GM23338 (cell line): ENCODE measurements at regions not wholly inside any gene's neighbourhood (a gene's known extent, or its start where the extent isn't known, plus 50 kb on each side); places are given as distances from the start of the nearest gene placed in this dataset.

ENCODE experiments used
- ATAC-seq: fragments of 200-7000 bp; cut with Tn5 transposase; 3 replicates; pipeline ENCODE4 v1.9.1; 2020
- DNase-seq: peaks from one replicate; pipeline ENCODE4 v3.0.0-alpha.2; 2015; ENCODE audit warnings: low spot score
- H2AFZ ChIP-seq: fragments of 200-600 bp; sonication (generic); 2 replicates; pipeline ENCODE4 v1.8.0; 2016; ENCODE audit warnings: antibody characterized with exemption, mild to moderate bottlenecking, moderate library complexity
- H3F3A ChIP-seq: fragments of 200-600 bp; sonication (generic); replicated peaks from 2 replicates; pipeline ENCODE4 v1.8.0; 2017; ENCODE audit warnings: antibody characterized with exemption, mixed run types, low read depth
- H3K27ac ChIP-seq: fragments of 200-600 bp; sonication (generic); 2 replicates; pipeline ENCODE4 v1.6.1; 2016; ENCODE audit warnings: low read depth
- H3K27me3 ChIP-seq: fragments of 200-600 bp; sonication (generic); 2 replicates; pipeline ENCODE4 v1.8.0; 2016; ENCODE audit warnings: mild to moderate bottlenecking, mixed run types, moderate library complexity; ENCODE audit not compliant: insufficient read depth
- H3K36me3 ChIP-seq: fragments of 200-600 bp; sonication (generic); 2 replicates; pipeline ENCODE4 v1.8.0; 2016; ENCODE audit warnings: mild to moderate bottlenecking; ENCODE audit not compliant: insufficient read depth
- H3K4me1 ChIP-seq: fragments of 200-600 bp; sonication (generic); 2 replicates; pipeline ENCODE4 v1.8.0; 2016; ENCODE audit warnings: mild to moderate bottlenecking, moderate library complexity; ENCODE audit not compliant: insufficient read depth
- H3K4me2 ChIP-seq: fragments of 200-600 bp; sonication (generic); 2 replicates; pipeline ENCODE4 v1.7.1; 2017; ENCODE audit warnings: mixed run types
- H3K4me3 ChIP-seq: fragments of 200-600 bp; sonication (generic); 2 replicates; pipeline ENCODE4 v1.6.1; 2016; ENCODE audit warnings: mixed run types
- H3K79me2 ChIP-seq: fragments of 200-600 bp; sonication (generic); replicated peaks from 2 replicates; pipeline ENCODE4 v1.8.0; 2017; ENCODE audit warnings: mild to moderate bottlenecking; ENCODE audit not compliant: insufficient read depth
- H3K9me2 ChIP-seq: fragments of 200-600 bp; sonication (generic); 2 replicates; pipeline ENCODE4 v1.8.0; 2017; ENCODE audit not compliant: insufficient read depth
- H4K20me1 ChIP-seq: fragments of 200-600 bp; sonication (generic); replicated peaks from 2 replicates; pipeline ENCODE4 v1.8.0; 2017; ENCODE audit warnings: mild to moderate bottlenecking; ENCODE audit not compliant: insufficient read depth
- H3K27ac Mint-ChIP-seq: 2 replicates; pipeline ENCODE4 v1.8.0; 2020; ENCODE audit warnings: inconsistent platforms, mild to moderate bottlenecking, moderate library complexity, mixed read lengths
- H3K27me3 Mint-ChIP-seq: 3 replicates; pipeline ENCODE4 v1.8.0; 2022; ENCODE audit warnings: low read depth, mild to moderate bottlenecking, moderate library complexity, mixed read lengths, inconsistent platforms; ENCODE audit not compliant: insufficient read depth, poor library complexity
- H3K36me3 Mint-ChIP-seq: 3 replicates; pipeline ENCODE4 v1.8.0; 2021; ENCODE audit warnings: low read depth, mild to moderate bottlenecking, inconsistent platforms, moderate library complexity, mixed read lengths
- H3K4me1 Mint-ChIP-seq: 3 replicates; pipeline ENCODE4 v1.8.0; 2020; ENCODE audit warnings: mild to moderate bottlenecking, inconsistent platforms, mixed read lengths
- H3K4me3 Mint-ChIP-seq: 3 replicates; pipeline ENCODE4 v1.8.0; 2021; ENCODE audit warnings: moderate library complexity, mild to moderate bottlenecking, inconsistent platforms, mixed read lengths
- H3K9me3 Mint-ChIP-seq: 3 replicates; pipeline ENCODE4 v1.8.0; 2020; ENCODE audit warnings: moderate library complexity, mild to moderate bottlenecking, inconsistent platforms, mixed read lengths
- CREB1 ChIP-seq: fragments of 250-450 bp; sonication (Bioruptor Pico); IDR thresholded peaks from 2 replicates; pipeline ENCODE4 v1.5.0; 2020; ENCODE audit warnings: low read depth, mild to moderate bottlenecking, moderate library complexity
- CTCF ChIP-seq, 2 experiments: fragments of 200-600 bp in 1 of 2; sonication (generic) in 1 of 2; conservative IDR thresholded peaks; 2 replicates each; pipeline versions ENCODE4 v1.5.1 to v1.6.1; 2016 to 2017; ENCODE audit warnings: antibody characterized with exemption in 2 of 2, low read depth in 2 of 2, mild to moderate bottlenecking in 2 of 2, moderate library complexity in 1 of 2
- ETS1 ChIP-seq: IDR thresholded peaks from 2 replicates; pipeline ENCODE4 v1.6.1; 2016; ENCODE audit warnings: antibody characterized with exemption
- EZH2 ChIP-seq: fragments of 200-600 bp; sonication (generic); IDR thresholded peaks from one replicate; pipeline ENCODE4 v1.8.0; 2017; ENCODE audit warnings: antibody characterized with exemption, mild to moderate bottlenecking, low read depth; ENCODE audit not compliant: unreplicated experiment
- EZH2phosphoT487 ChIP-seq: fragments of 200-600 bp; sonication (generic); IDR thresholded peaks from one replicate; pipeline ENCODE4 v1.8.1; 2018; ENCODE audit warnings: antibody characterized with exemption; ENCODE audit not compliant: unreplicated experiment
- JUNB ChIP-seq: IDR thresholded peaks from one replicate; pipeline ENCODE4 v1.6.1; 2016; ENCODE audit warnings: antibody characterized with exemption; ENCODE audit not compliant: unreplicated experiment
- NANOG ChIP-seq: IDR thresholded peaks from 2 replicates; pipeline ENCODE4 v1.6.1; 2016; ENCODE audit warnings: antibody characterized with exemption, borderline replicate concordance
- POLR2AphosphoS5 ChIP-seq: IDR thresholded peaks from 2 replicates; pipeline ENCODE4 v1.6.1; 2016; ENCODE audit warnings: antibody characterized with exemption, low read depth
- REST ChIP-seq: IDR thresholded peaks from one replicate; pipeline ENCODE4 v1.6.1; 2018; ENCODE audit warnings: antibody characterized with exemption; ENCODE audit not compliant: unreplicated experiment
- STAT1 ChIP-seq: IDR thresholded peaks from one replicate; pipeline ENCODE4 v1.6.1; 2016; ENCODE audit warnings: antibody characterized with exemption; ENCODE audit not compliant: unreplicated experiment
- ZNF114 ChIP-seq: fragments of 250-450 bp; sonication (Bioruptor Pico); IDR thresholded peaks from 2 replicates; pipeline ENCODE4 v1.5.0; 2020; ENCODE audit warnings: mild to moderate bottlenecking, moderate library complexity
- ZNF331 ChIP-seq: fragments of 250-450 bp; sonication (Bioruptor Pico); IDR thresholded peaks from 2 replicates; pipeline ENCODE4 v1.5.0; 2020; ENCODE audit warnings: low read depth, mild to moderate bottlenecking, moderate library complexity
- ZNF462 ChIP-seq: fragments of 250-450 bp; sonication (Bioruptor Pico); IDR thresholded peaks from 2 replicates; pipeline ENCODE4 v1.5.0; 2020; ENCODE audit warnings: mild to moderate bottlenecking, moderate library complexity

- H3K36me3 Mint-ChIP-seq, result no peaks in the 10 kb centered on the region; the same call in 2 of the 3 replicates
- Histone ChIP-seq H3K9me2 (no peaks in the 10 kb centered on the region), H3K27ac (no peak overlapping the region), H3F3A (no peaks in the 10 kb centered on the region), H3K4me3 (no peak overlapping the region), H3K36me3 (no peaks in the 10 kb centered on the region), H3K4me1 (no peaks in the 10 kb centered on the region; the same call in 1 of the 2 replicates), H3K4me2 (no peak overlapping the region), H3K27me3 (no peaks in the 10 kb centered on the region), H2AFZ (no peak overlapping the region), H3K79me2 (no peaks in the 10 kb centered on the region), H4K20me1 (no peaks in the 10 kb centered on the region)
- no peak overlapping the region for H3K4me3 Mint-ChIP-seq
- ATAC-seq (no peak), DNase-seq (no peak)
- H3K4me1 Mint-ChIP-seq, result peaks cover 10% of the 10 kb centered on the region
- TF ChIP-seq ZNF462 (no peak), CTCF (conservative IDR thresholded peaks at IDR 0.05; ENCODE audit: low read depth in 2 of 2) (no peak), EZH2 (no peak), JUNB (no peak), ETS1 (no peak), CREB1 (CRISPR knock-in tag) (no peak), STAT1 (no peak), POLR2AphosphoS5 (no peak), ZNF114 (no peak), ZNF331 (no peak), REST (no peak), EZH2phosphoT487 (no peak), NANOG (no peak)
- peaks cover 19% of the 10 kb centered on the region for H3K27me3 Mint-ChIP-seq
- no peaks in the 10 kb centered on the region for H3K9me3 Mint-ChIP-seq
- no peak overlapping the region for H3K27ac Mint-ChIP-seq
Observed at GRCh38 chr5:135240781-135241360, 158.2 kb downstream of the MACROH2A1 start.
